Germinal center (tissue), 1 donor: ENCODE measurements at regions not wholly inside any gene's neighbourhood (a gene's known extent, or its start where the extent isn't known, plus 50 kb on each side); places are given as distances from the start of the nearest gene placed in this dataset.
"Not testable (repeated sequence)": the region's sequence is repeated elsewhere in the genome, so short reads cannot be mapped to it uniquely, and the experiment has no call there.

Experiments
- DNase-seq: peaks from one replicate; pipeline ENCODE4 v3.0.0; 2012; ENCODE audit warnings: mixed read lengths, low spot score

- DNase-seq: no peak
These were observed 182.3 kb downstream of the C9orf152 start for GRCh38 chr9:110025551-110026170.

GRCh38 chr9:110027671-110028081, 180.3 kb downstream of the C9orf152 start:
- DNase-seq: no peak

GRCh38 chr9:110028271-110028670, 179.7 kb downstream of the C9orf152 start:
- no peak for DNase-seq

DNA sequence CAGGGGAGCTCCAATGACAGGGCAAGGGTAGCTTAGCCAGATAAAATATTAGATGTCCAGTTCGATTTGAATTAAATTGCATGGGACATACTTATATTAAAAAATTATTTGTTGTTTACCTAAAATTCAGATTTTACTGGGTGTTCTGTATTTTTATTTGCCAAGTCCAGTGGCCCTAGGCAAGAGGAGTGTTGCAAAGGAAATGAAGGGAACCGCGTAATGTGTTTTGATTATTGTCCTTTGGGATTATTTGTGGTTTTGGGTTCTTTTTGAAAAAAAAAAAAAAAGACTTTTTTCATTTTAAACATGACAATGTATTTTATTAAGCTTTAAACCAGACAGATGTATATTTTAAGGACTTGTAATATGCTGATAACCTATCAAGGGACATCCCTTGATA, 179.3 kb downstream of the C9orf152 start:
- no peak for DNase-seq

GRCh38 chr9:110029429-110029955, 178.5 kb downstream of the C9orf152 start:
- DNase-seq: no peak

DNA sequence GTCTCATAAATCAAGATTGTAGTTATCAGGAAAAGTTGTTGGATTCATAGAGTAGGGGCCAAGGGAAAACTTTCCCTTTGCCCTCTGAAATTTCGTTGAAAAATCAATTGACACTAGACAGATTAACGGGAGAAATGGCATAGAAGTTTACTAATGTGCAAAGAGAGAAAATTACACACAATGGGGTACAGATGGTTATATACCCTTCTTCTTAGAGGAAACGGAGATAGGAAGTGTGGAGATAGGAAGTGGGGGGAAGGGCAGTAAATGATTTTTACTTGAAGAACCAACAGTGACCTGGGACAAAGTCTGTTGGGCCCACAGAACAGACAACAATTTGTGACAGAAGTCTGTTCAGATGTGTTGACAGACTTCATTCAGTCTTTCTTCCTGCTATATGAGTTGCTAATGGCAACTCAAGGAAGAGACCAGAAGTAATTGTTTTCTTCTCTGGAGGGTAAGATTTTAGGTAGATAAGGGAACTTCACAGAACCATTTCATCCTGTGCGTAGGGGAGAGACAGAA, 177.9 kb downstream of the C9orf152 start:
- no peak for DNase-seq

GRCh38 chr9:110030632-110031031, 177.3 kb downstream of the C9orf152 start:
- no peak for DNase-seq

DNA sequence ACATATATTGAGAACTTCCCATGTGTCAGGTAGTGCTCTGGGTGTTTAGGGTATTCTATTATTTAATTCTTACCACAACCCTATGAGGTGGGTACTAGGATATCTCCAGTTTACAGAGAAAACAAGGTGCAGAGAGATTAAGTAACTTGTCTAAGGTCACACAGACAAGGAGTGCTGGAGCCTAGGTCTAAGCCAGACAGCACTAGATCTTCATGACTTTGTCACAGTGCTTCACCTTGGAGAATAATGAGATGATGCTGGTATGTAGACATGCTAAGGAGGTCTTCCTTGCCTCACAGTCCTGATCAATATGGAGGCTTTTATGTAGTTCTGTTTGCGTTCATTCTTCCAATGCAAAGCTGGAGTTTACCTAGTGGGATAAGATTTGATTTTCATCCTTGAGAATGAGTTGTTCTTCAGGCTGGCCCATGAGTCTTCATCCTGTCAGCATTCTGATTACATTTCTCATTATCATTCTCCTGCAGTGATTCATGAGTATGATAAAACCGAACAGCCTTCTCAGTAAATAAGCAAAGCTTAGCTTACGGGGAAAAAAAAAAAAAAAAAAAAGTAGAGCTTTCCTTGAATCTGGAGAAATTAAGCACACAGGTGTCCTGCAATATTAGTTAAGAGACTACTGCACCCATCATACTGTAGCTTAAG, 176.3 kb downstream of the C9orf152 start:
- no peak for DNase-seq

- DNase-seq: not testable (repeated sequence)
These were observed 175.4 kb downstream of the C9orf152 start for GRCh38 chr9:110032532-110032931.

GRCh38 chr9:110033869-110034268, 174.1 kb downstream of the C9orf152 start:
- DNase-seq: no peak

- no peak for DNase-seq
These were observed 171.7 kb downstream of the C9orf152 start for GRCh38 chr9:110036286-110036685.

GRCh38 chr9:110040788-110041187, 167.2 kb downstream of the C9orf152 start:
- DNase-seq: no peak

DNA sequence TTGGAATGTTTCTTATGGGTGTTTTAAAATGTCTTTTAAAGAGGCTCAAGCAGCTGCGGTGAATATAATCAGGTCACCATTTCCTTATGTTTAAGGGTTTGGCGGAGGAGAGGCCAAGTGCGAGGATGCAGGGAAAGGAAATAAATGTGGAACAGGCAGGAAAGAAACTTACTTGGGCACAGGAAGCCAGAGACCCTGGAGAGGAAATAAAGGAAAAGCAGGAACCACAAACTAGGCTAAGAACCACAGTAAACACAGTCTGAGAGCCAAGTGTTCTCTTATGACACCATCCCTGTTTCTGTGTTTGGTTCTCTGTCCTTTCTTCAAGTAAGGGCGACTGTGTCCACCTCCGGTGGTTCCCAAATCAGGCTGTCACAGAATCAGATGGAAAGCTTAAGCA, 166.5 kb downstream of the C9orf152 start:
- DNase-seq: no peak

DNA sequence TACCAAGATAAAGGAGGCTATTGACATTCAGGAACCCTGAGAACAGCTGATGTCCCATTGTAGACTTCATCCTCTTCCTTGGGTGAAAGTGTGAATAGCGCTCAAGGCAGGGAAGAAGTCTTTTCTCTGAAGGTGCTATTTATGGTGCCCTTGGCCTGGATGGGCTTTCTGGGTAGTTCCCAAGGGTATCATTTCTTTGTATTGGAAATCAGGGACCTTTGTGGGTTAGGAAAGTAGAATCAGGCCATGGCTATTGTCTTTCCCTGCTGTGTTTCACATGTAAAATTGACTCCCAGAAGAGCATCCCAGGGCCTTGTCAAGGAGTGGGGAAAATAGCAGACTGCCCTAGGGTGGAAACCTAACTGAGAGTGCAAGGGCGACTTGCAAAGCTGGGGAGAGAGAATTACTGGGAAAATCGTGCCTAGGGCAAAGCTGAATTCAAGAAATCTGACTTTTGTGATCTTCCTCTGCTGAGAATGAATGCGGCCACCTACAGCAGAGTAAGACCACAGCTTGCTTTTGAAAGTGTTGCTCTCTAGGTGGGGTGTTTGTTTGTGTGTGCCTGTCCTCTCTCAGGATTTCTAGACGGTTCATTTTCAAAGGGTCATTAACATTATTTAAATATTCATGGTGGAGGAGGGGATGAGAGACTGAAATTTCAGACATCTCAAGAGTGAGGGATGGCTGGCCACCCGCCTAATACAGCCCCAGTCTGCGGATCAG, 160.6 kb downstream of the C9orf152 start:
- peak; percentile 37 for DNase-seq

GRCh38 chr9:110047955-110048402, 160.0 kb downstream of the C9orf152 start:
- DNase-seq: no peak

GRCh38 chr9:110048403-110048975, 159.5 kb downstream of the C9orf152 start:
- DNase-seq: peak; percentile 91

DNA sequence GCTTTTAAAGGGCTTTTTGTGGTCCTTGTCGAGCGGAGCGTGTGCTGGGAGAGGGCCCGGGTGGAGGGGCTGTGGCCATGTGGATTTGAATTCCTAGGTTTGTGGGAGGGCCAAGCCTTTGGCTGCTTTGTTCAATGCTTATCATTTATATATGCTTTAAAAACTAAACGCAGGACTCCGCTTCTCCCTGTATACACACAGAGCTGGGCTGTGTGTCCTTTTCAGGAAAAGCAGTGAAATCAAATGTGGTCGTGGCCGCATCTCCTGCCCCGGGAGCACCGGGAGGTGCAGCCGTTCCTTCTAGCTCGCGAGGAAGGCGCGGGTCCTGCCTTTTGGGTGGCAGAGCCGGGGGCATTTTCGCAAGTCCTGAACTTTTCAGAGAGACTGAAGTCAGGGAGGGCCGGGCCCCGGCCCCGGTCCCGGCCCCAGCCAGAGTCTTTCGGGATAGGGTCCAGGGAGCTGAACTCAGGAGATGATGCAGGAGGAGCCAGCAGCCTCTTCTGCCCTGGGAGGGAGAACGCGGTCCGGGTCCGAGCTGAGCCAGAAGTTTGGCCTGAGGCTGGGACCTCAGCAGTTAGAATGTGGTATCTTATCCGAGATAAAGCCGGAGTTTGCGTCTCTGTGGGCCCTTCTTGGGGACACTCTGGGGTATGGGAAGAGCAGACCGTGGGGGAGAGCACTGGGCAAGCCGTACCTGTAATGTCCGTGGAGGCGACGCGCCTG, 158.8 kb downstream of the C9orf152 start:
- peak; percentile 31 for DNase-seq

GRCh38 chr9:110049699-110050450, 158.1 kb downstream of the C9orf152 start:
- DNase-seq: peak; percentile 11

- peak; percentile 27 for DNase-seq
These were observed 157.0 kb downstream of the C9orf152 start for GRCh38 chr9:110050925-110051355.

GRCh38 chr9:110056062-110056461, 151.9 kb downstream of the C9orf152 start:
- DNase-seq: no peak
